ENCODE measurements at regions not wholly inside any gene's neighbourhood (a gene's known extent, or its start where the extent isn't known, plus 50 kb on each side); places are given as distances from the start of the nearest gene placed in this dataset.
A peak's percentile ranks its signal among the peaks of the same experiment; 100 is the strongest.

GRCh38 chr2:106572541-106573450, 85.6 kb downstream of the CD8B2 start:
- DNase-seq (peak; percentile 32), ATAC-seq (no peak)

DNA sequence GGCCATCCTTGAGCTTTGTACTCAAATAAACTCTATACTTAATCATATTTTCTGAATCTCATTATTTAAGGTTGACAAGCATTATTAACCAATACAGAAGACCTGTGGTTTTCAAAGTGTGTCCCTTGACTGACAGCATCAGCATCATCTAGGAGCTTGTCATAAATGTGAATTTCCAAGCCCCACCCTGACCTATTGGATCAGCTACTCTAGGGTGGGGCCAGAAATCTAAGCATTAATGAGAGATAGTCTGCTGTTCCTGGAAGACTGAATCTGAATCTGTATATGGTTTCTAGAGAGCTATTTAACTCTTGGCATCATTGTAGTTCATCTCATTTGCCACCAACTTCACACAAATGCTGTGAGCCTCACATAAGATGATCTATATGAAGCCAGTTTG, 86.6 kb downstream of the CD8B2 start:
- ATAC-seq: no peak
- DNase-seq: no peak

DNA sequence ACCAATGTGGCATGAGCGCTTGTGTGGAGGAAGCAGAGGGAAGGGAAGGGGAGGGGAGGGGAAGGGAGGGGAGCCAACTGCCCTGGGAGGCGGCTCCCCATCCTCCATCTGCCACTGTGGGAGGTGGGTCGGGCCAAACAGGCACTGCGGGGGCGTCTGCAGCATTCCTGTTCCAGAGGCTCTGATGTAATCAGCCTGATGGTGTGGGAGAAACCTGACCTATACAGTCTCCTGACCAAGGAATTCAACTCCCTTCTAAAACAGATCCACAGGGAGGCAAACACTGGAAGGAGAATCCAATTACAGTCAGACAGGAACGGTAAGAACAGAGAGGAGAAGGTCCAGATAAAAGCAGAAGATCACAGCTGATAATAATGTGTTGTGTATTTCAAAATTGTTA, 88.8 kb downstream of the CD8B2 start:
- ATAC-seq: no peak
- no peak for DNase-seq

GRCh38 chr2:106577255-106577651, 90.1 kb downstream of the CD8B2 start:
- DNase-seq (no peak), ATAC-seq (no peak)

DNA sequence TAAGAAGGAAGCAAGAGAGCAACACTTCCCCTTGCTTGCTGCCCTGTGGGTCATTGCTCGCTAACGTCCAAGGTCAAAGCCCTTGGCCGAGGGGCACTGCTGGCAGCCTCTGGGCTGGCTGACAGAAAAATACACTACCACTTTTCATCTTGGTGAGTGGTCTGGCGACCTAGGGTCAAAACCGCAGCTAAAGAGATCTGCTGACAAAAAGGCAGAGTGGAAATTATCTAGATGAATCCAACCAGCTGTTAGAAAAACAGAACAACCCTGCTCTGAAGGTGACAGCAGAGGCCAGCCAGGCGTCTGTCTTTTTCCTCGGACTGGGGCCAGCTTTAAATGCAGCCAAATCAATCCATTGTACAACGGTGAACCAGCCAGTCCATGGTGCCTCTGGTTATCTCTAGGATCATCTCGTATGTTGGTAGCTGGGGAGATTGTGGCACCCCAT, 92.6 kb downstream of the CD8B2 start:
- ATAC-seq (no peak), DNase-seq (no peak)

- ATAC-seq: no peak
- no peak for DNase-seq
Measured at GRCh38 chr2:106580241-106580640, 93.1 kb downstream of the CD8B2 start.

DNA sequence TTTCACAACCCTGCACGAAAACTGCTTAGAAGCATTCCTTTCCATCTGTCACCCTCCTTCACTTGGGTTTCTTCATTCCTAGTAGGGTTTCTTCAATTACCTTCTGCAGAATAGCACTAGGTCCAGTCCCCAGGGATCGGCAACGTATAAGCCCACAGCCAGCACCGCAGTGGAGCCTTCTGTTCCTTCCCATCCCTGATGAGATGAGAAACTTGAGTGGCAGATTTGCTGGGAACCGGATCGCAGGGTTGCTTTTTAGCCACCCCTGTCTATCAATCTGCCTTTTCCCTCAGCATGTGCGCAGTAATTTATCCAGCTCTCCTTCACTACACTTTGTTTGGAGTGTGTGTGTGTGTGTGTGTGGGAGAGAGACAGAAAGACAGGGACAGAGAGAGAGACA, 94.2 kb downstream of the CD8B2 start:
- ATAC-seq: no peak
- DNase-seq: no peak

GRCh38 chr2:106581755-106582147, 94.6 kb downstream of the CD8B2 start:
- ATAC-seq (peak; percentile 45), DNase-seq (no peak)

DNA sequence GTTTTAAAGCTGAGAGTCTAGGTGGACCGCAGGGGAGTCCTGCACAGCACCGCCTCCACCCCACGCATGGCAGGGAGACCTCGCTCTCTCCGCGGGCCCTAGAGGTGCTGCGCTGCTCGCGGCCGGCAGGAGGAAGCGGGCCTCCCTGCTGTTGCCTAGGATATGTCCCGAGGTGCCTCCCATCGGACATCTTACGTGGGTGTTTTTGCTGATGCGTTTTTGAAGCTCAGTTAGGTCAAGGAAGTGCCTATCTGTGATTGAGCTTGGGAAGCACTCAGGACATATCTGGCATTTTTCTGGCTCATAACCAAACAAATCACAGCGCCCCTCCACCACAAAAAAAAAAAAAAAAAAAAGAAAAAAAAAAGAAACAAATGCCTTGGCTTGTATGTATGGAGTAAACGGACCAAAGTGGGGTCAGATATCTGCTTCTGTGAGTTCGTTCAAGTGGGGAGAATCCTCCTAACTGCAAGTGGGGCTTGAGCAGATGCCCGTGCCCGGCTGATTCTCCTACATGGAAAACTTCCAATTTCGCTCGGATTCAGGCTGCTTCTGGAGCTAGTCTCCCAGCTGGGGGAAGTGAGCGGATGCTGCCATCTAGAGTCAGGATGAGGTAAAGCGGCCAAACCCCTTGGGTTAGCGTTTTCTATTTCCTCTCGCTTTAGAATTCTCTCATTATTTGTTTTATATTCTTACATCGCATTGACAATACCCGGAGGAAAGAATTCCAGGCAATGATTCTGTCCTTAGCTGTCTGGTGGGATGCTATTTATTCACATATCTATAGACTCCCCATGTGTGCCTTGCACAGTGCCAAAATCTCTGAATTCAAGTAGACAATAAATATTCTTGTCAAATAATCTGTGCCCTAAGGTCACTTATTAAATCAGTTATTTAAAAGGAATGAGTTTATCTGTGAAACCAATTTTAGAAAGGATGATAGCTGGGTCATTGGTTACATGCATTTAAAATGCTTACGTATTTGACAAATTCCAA, 95.3 kb downstream of the CD8B2 start:
- peak; percentile 82 for ATAC-seq
- DNase-seq: peak; percentile 67

DNA sequence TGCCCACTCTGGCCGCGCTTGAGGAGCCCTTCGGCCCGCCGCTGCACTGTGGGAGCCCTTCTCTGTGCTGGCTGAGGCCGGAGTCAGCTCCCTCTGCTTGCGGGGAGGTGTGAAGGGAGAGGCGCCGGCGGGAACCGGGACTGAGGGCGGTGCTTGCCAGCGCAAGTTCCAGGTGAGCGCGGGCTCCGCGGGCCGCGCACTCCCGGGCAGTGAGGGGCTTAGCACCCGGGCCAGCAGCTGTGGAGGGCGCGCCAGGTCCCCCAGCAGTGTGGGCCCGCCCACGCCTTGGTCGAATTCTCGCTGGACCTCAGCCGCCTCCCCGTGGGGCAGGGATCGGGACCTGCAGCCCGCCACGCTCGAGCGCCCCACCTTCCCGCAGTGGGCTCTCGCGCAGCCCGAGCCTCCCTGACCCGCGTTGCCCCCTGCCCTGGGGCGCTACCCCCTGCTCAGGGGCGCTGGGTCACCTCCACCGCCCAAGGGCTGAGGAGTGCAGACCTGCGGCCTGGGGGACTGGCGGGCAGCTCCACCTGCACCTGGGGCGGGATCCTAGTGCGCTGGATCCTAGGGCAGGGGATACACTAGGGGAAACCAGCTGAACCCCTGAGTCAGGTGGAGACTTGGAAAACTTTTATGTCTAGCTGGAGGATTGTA, 97.3 kb downstream of the CD8B2 start:
- DNase-seq: no peak
- ATAC-seq: no peak

- ATAC-seq (no peak), DNase-seq (no peak)
Measured at GRCh38 chr2:106596844-106597243, 109.7 kb downstream of the CD8B2 start.

DNA sequence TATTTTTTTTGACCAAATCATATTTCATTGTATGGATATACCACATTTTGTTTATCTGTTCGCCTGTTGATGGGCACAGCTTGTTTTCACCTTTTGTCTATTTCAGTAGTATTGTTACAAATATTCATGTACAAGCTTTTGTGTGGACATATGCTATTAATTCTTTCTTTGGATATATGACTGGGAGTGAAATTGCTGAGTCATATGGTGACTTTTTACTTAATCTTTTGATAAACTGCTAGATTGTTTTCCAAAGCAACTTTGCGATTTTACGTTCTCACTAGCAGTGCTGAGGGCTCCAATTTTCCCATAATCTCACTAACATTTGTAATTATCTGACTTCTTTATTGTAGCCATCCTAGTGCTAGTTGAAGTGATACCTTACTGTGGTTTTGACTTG, 112.4 kb downstream of the CD8B2 start:
- DNase-seq: no peak
- no peak for ATAC-seq

GRCh38 chr2:106602042-106602441, 114.9 kb downstream of the CD8B2 start:
- ATAC-seq (no peak), DNase-seq (no peak)

DNA sequence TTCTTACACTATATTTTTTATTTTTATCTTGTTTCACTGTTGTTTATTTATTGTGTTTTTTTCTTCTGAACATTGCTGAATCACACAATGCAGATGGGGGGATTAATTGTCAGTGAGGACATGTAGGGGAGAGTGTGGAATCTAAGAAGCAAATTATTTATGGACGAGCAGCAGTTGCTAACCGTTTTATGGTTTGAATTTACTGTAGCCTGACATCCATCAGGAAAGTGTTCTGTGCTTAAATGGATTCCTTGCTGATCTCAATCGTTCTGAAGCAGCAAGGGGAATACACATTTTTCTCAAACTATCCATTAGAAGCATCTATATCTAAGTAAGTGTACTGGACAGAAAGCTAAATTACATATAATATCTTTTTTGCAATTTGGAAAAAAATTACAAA, 119.5 kb downstream of the CD8B2 start:
- no peak for DNase-seq
- ATAC-seq: no peak

- DNase-seq (no peak), ATAC-seq (no peak)
Measured at GRCh38 chr2:106607371-106607770, 120.2 kb downstream of the CD8B2 start.

GRCh38 chr2:106609780-106610179, 122.6 kb downstream of the CD8B2 start:
- DNase-seq (no peak), ATAC-seq (no peak)

GRCh38 chr2:106614511-106615291, 127.5 kb downstream of the CD8B2 start:
- ATAC-seq: no peak
- no peak for DNase-seq

DNA sequence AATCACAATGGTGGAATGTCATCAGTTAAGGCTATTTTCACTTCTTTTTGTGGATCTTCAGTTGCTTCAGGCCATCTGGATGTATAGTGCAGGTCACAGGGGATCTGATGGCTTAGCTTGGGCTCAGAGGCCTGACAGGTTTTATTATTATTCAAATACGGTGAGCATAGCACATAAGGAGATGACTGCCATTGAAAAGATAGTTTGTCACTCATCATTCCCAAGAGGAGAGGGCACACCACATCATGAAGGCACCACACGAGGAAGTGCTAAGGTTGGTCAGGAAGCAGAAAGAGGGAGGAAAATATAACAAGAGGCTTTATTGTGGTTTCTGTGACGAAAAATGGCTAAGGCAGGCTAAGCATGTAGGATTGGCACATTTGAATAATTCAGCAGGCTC, 131.4 kb downstream of the CD8B2 start:
- DNase-seq (no peak), ATAC-seq (no peak)

DNA sequence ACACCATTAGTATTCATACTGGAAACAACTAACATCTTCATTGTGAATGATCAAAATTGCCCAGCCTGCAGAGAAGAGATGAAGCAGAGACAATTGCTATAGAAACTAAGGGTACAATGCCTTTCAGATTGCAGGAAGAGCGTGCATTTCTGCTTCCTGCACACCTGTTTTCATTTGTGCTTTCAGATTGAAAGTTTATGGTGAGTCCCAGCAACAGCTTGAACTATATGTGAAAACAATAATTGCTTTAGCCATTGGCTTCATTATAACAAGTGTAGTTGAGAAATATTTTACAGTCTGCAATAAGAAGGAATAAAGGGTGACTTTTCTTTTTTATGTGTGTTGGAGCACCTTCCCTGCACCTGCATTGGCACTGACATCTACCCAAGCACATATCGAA, 136.3 kb downstream of the CD8B2 start:
- no peak for DNase-seq
- ATAC-seq: no peak

GRCh38 chr2:106624787-106625380, 137.7 kb downstream of the CD8B2 start:
- DNase-seq: no peak
- no peak for ATAC-seq

DNA sequence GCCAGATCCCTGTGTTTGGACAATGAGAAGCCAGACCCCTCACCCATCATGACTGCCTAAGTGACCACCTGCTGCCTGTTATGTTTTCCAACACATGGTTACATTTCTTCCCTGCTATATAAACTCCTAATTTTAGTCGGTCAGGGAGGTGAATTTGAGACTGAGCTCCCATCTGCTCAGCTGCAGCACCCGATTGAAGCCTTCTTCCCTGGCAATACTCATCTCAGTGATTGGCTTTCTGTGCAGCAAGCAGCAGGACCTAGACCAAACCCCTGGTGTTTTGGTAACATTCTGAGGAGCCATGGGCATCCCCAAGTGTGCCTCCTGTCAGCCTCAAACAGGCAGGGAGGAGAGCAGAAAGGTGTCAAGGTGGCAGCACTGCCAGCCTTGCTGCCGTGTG, 141.2 kb downstream of the CD8B2 start:
- ATAC-seq: no peak
- no peak for DNase-seq
